ENCODE measurements at regions not wholly inside any gene's neighbourhood (a gene's known extent, or its start where the extent isn't known, plus 50 kb on each side); places are given as distances from the start of the nearest gene placed in this dataset.

GRCh38 chr9:1201901-1202300, 151.7 kb downstream of the DMRT2 start:
- DNase-seq (ENCODE audit: low spot score): no peak

GRCh38 chr9:1202512-1203280, 152.5 kb downstream of the DMRT2 start:
- DNase-seq (ENCODE audit: low spot score): no peak

- no peak for DNase-seq (ENCODE audit: low spot score)
Observed at GRCh38 chr9:1207686-1208085, 157.5 kb downstream of the DMRT2 start.

GRCh38 chr9:1208157-1208556, 158.0 kb downstream of the DMRT2 start:
- DNase-seq (ENCODE audit: low spot score): no peak

GRCh38 chr9:1210954-1211353, 160.8 kb downstream of the DMRT2 start:
- DNase-seq (ENCODE audit: low spot score): no peak

- no peak for DNase-seq (ENCODE audit: low spot score)
Observed at GRCh38 chr9:1216532-1216931, 166.4 kb downstream of the DMRT2 start.

- no peak for DNase-seq (ENCODE audit: low spot score)
Observed at GRCh38 chr9:1217076-1217475, 166.9 kb downstream of the DMRT2 start.

- DNase-seq (ENCODE audit: low spot score): no peak
Observed at GRCh38 chr9:1219284-1219683, 169.1 kb downstream of the DMRT2 start.

GRCh38 chr9:1221298-1221697, 171.1 kb downstream of the DMRT2 start:
- DNase-seq (ENCODE audit: low spot score): no peak

- DNase-seq (ENCODE audit: low spot score): no peak
Observed at GRCh38 chr9:1222511-1222910, 172.4 kb downstream of the DMRT2 start.

- no peak for DNase-seq (ENCODE audit: low spot score)
Observed at GRCh38 chr9:1231998-1232919, 182.1 kb downstream of the DMRT2 start.

GRCh38 chr9:1233568-1233967, 183.4 kb downstream of the DMRT2 start:
- no peak for DNase-seq (ENCODE audit: low spot score)

GRCh38 chr9:1235650-1236049, 185.5 kb downstream of the DMRT2 start:
- DNase-seq (ENCODE audit: low spot score): no peak

GRCh38 chr9:1236061-1236460, 185.9 kb downstream of the DMRT2 start:
- no peak for DNase-seq (ENCODE audit: low spot score)

- no peak for DNase-seq (ENCODE audit: low spot score)
Observed at GRCh38 chr9:1238407-1238806, 188.2 kb downstream of the DMRT2 start.

GRCh38 chr9:1248743-1249142, 198.6 kb downstream of the DMRT2 start:
- no peak for DNase-seq (ENCODE audit: low spot score)

GRCh38 chr9:1253064-1253979, 203.2 kb downstream of the DMRT2 start:
- DNase-seq (ENCODE audit: low spot score): no peak

- DNase-seq (ENCODE audit: low spot score): no peak
Observed at GRCh38 chr9:1254071-1254470, 203.9 kb downstream of the DMRT2 start.

- DNase-seq (ENCODE audit: low spot score): no peak
Observed at GRCh38 chr9:1256178-1256577, 206.0 kb downstream of the DMRT2 start.

- DNase-seq (ENCODE audit: low spot score): no peak
Observed at GRCh38 chr9:1261266-1261665, 211.1 kb downstream of the DMRT2 start.

GRCh38 chr9:1261879-1262766, 212.0 kb downstream of the DMRT2 start:
- DNase-seq (ENCODE audit: low spot score): no peak
